Loucy (cell line): ENCODE measurements at regions not wholly inside any gene's neighbourhood (a gene's known extent, or its start where the extent isn't known, plus 50 kb on each side); places are given as distances from the start of the nearest gene placed in this dataset.

Experiments used
- CTCF ChIP-seq: fragments of 200-600 bp; sonication (generic); conservative IDR thresholded peaks from 2 replicates; pipeline ENCODE4 v1.5.1; 2014; ENCODE audit warnings: mild to moderate bottlenecking, antibody characterized with exemption, low read length
- EZH2phosphoT487 ChIP-seq: fragments of 200-600 bp; IDR thresholded peaks from 2 replicates; pipeline ENCODE4 v1.6.1; 2018; ENCODE audit warnings: antibody characterized with exemption, mild to moderate bottlenecking, moderate library complexity, borderline replicate concordance

- no peak for TF ChIP-seq EZH2phosphoT487
- no peak for TF ChIP-seq CTCF
Measured at GRCh38 chr4:38560768-38561558, 103.0 kb upstream of the KLF3 start.
